ENCODE measurements at regions not wholly inside any gene's neighbourhood (a gene's known extent, or its start where the extent isn't known, plus 50 kb on each side); places are given as distances from the start of the nearest gene placed in this dataset.
A peak's percentile ranks its signal among the peaks of the same experiment; 100 is the strongest.

- H3K9me1 ChIP-seq (replicated peaks; ENCODE audit: control insufficient read depth, extremely low read depth, insufficient read depth, low read length), result no peaks in the 10 kb centered on the region
- H4K20me1 ChIP-seq (replicated peaks; ENCODE audit: control insufficient read depth, extremely low read depth, insufficient read depth, low read length), result no peaks in the 10 kb centered on the region
- no peak overlapping the region for H2AFZ ChIP-seq (ENCODE audit: low read depth, low read length)
- DNase-seq (ENCODE audit: low read depth, low spot score) (no peak), FAIRE-seq (no peak)
- no peaks in the 10 kb centered on the region for H3K9me3 ChIP-seq (replicated peaks; ENCODE audit: control insufficient read depth, insufficient read depth, low read length)
- H3K9ac ChIP-seq (replicated peaks; ENCODE audit: extremely low read depth, insufficient read depth, low read length), result no peak overlapping the region
- H3K36me3 ChIP-seq (ENCODE audit: control insufficient read depth in 2 of 2, extremely low read depth in 1 of 2, insufficient read depth in 2 of 2, low read length in 2 of 2), result no peaks in the 10 kb centered on the region
- H3K4me2 ChIP-seq (ENCODE audit: insufficient read depth, low read length), result no peak overlapping the region
- dilution Hi-C loops (cut with MboI; ENCODE audit: extremely low pct_ligation_motif_present, low sequenced_read_pairs) (no loop called here), intact Hi-C loops (cut with micrococcal nuclease) (no loop called here)
- H3K4me3 ChIP-seq (replicated peaks in 1 of 3; ENCODE audit: insufficient read depth in 1 of 3, low read depth in 1 of 3, low read length in 3 of 3), result no peak overlapping the region
- peaks cover 0 to 1% of the 10 kb centered on the region in 2 experiments for H3K27me3 ChIP-seq (ENCODE audit: control insufficient read depth in 2 of 2, insufficient read depth in 2 of 2, low read length in 2 of 2)
- BruUV-seq (replicated peaks), result no TSS peak
- TF ChIP-seq CTCF (IDR thresholded peaks at IDR 0.05; ENCODE audit: extremely low read depth in 1 of 2, insufficient read depth in 1 of 2, low read depth in 1 of 2, low read length in 2 of 2), result no peak
- no peaks in the 10 kb centered on the region for H3K79me2 ChIP-seq (ENCODE audit: control insufficient read depth, insufficient read depth, low read length)
- H3K27ac ChIP-seq (ENCODE audit: insufficient read depth, low read depth, low read length), result no peak overlapping the region
- peaks cover 6% of the 10 kb centered on the region for H3K4me1 ChIP-seq (ENCODE audit: control insufficient read depth, extremely low read depth, insufficient read depth, low read length)
- POLR2A ChIA-PET, result no interaction called here
- CTCF ChIA-PET, result no interaction called here
Observed at GRCh38 chr2:222357930-222358329, 59.1 kb upstream of the PAX3 start.

GRCh38 chr2:222358876-222359275, 60.1 kb upstream of the PAX3 start:
- Histone ChIP-seq H3K4me1 (ENCODE audit: control insufficient read depth, extremely low read depth, insufficient read depth, low read length) (peaks cover 9% of the 10 kb centered on the region), H3K9me1 (replicated peaks; ENCODE audit: control insufficient read depth, extremely low read depth, insufficient read depth, low read length) (no peaks in the 10 kb centered on the region), H3K27ac (ENCODE audit: insufficient read depth, low read depth, low read length) (no peak overlapping the region), H3K27me3 (ENCODE audit: control insufficient read depth in 2 of 2, insufficient read depth in 2 of 2, low read length in 2 of 2) (peaks cover 0 to 1% of the 10 kb centered on the region in 2 experiments), H3K79me2 (ENCODE audit: control insufficient read depth, insufficient read depth, low read length) (no peaks in the 10 kb centered on the region), H4K20me1 (replicated peaks; ENCODE audit: control insufficient read depth, extremely low read depth, insufficient read depth, low read length) (no peaks in the 10 kb centered on the region), H3K9me3 (replicated peaks; ENCODE audit: control insufficient read depth, insufficient read depth, low read length) (no peaks in the 10 kb centered on the region), H2AFZ (ENCODE audit: low read depth, low read length) (no peak overlapping the region), H3K4me3 (replicated peaks in 1 of 3; ENCODE audit: insufficient read depth in 1 of 3, low read depth in 1 of 3, low read length in 3 of 3) (no peak overlapping the region), H3K9ac (replicated peaks; ENCODE audit: extremely low read depth, insufficient read depth, low read length) (no peak overlapping the region), H3K4me2 (ENCODE audit: insufficient read depth, low read length) (no peak overlapping the region), H3K36me3 (ENCODE audit: control insufficient read depth in 2 of 2, extremely low read depth in 1 of 2, insufficient read depth in 2 of 2, low read length in 2 of 2) (no peaks in the 10 kb centered on the region)
- TF ChIP-seq FOS (IDR thresholded peaks at IDR 0.05; ENCODE audit: borderline replicate concordance, insufficient read depth, low read length) (no peak), MAX (IDR thresholded peaks at IDR 0.05; ENCODE audit: insufficient read depth, insufficient read length) (no peak), GATA2 (IDR thresholded peaks at IDR 0.05; ENCODE audit: insufficient read depth, insufficient read length, low read depth, low read length) (peak; percentile 23)
- FAIRE-seq (no peak), DNase-seq (ENCODE audit: low read depth, low spot score) (peak; percentile 75)
- no TSS peak for BruUV-seq (replicated peaks)
- ChIA-PET POLR2A (no interaction called here), CTCF (no interaction called here)
- intact Hi-C loops (cut with micrococcal nuclease) (no loop called here), dilution Hi-C loops (cut with MboI; ENCODE audit: extremely low pct_ligation_motif_present, low sequenced_read_pairs) (no loop called here)
